Activated T-cell treated with anti-CD3 and anti-CD28 coated beads for 24 hours (primary cell): ENCODE measurements at regions not wholly inside any gene's neighbourhood (a gene's known extent, or its start where the extent isn't known, plus 50 kb on each side); places are given as distances from the start of the nearest gene placed in this dataset.

Experiments
- DNase-seq: peaks from one replicate; pipeline ENCODE4 v3.0.0-alpha.2; 2020; ENCODE audit warnings: low read depth

DNA sequence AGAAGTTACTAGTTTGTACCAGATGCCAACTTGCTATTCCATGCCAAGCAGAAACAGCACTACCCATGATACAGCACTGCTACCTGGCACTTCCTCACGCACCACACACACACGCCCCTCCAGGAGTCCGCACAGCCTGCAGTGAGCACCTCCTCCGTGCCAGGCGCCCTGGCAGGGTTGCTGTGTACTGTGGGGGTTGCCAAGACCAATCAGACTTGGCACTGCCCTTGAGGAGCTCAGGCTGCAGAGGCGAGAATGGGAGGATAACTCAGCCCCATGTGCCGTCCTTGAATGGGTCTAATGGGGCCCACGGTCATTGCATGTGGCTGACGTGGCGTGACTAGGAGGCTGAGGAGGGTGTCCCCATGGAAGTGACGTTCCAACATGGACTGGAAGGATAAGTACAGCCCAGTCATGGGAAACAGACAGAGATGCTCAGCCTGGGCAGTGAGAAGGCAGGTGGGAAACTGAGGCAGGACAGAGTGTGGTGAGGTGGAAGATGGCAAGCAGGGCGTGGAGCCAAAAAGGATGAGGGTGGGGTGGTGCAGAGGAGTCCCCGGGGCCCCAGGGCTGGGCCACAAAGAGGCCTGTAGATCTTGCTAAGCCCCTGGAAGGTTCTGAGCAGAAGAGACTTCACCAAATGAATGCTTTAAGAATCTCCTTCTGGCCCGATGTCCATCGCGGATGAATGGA, 65.3 kb upstream of the C14orf180 start:
- DNase-seq, result no peak

DNA sequence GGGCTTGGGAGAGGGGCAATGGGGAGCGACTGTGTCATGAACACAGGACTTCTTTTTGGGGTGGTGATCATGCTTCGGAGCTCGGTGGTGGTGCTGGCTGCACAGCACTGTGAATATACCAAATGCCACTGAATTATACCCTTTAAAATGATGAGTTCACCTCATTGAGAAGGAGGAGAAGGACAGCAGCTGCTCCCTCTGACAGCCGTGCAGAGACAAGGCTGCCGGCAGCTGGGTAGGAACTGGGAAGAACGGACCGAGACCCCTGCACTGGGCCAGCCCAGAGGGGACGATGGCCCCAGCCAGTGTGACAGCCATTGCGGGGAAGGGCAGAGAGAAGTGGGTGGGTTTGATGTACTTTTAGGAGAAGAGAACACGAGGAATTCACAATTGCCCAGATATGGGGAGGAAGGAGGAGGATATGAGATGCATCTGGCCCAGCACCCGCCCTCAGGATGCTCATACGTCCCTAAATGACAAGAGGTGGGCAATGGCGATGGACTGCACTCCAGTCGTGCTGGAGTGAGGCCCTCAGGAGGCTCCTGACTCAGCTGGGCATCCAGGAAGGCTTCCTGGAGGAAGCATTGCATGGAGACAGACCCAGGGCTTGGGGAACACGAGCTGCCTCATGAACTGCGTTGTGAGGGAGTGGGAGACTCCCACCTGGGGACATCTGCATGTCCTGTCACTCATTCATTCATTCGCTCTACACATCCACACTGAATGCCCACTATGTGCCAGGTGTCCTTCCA, 64.3 kb upstream of the C14orf180 start:
- DNase-seq, result no peak

DNA sequence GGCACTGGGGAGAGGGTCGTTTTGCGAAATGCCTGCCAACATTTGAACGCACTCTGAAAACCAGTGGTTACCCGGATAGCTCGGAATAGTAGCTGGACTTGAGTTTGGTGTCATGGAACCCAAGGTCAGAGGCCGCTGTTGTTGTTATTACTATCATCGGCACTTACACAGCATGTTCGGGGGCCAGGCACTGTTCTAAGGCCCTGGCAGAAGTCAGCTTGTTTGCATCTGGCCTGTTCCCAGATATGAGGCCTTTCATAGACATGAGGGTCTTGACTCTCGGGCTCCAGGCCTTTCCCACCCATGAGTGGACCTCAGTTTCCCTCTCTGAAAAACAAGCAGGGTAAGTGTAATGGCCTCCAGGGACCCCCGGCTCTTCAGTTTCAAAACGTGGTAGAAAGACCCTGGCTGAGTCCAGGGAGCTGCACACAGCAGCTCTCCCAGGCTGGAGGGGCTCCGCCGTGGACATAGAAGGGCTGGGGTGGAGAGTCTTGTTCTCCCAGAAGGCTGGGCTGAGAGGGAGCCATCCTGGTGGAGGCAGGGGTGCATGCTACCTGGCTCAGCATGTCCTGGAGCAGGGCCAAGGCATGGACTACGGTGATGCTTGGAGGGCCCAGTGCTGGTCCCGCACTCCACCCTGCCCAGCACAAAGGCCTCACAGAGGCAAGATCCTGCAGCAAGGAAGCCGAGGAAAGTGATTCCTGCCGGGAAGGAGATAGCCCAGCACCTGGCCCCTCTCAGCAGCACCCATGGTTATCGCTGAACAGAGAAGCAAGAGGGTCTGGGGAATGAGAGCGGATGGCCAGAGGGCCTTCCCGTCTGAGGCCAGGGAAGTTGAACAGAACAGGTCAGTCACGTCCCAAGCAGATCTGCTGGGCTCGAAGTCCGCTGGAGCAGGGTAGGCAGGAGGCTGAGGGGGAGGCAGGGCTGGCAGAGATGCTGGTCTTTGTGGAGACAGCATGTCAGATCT, 63.5 kb upstream of the C14orf180 start:
- DNase-seq, result no peak

DNA sequence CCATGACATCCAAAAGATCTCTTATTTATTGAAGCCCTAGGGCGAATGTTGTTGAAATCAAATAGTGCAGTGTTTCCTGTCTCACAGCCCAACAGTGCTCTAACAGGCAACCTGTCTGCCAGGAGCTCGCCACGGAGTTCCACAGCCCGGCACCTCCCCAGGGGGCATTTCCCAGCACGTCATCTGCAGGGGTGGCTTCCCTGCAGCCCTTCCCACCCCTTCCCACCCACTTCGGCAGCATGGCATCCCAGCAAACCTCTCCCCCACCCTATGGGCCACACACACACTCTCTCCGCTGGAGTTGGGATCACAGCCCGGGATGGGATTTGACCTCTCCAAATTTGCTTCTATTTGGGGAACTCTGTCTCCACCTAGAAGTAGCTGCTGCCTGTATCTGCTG, 62.7 kb upstream of the C14orf180 start:
- no peak for DNase-seq

DNA sequence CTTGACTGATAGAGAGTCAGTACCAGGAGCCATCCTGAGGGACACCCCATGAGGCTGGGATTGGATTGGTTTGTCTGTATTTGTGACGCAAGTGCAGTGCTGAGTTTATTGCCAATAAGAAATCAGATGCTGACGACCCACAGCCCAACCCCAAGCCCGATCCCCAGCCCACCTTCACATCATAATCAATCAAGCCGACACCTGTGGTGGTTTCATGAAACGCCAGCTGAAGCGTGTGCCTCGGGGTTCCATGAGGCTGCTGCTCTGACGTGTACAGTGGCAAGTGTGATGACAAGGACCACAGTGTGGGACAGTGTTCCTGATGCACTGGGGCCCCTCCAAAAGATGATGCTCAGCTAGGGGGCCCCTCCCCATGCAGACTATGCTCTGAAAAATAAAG, 62.1 kb upstream of the C14orf180 start:
- DNase-seq, result no peak

DNA sequence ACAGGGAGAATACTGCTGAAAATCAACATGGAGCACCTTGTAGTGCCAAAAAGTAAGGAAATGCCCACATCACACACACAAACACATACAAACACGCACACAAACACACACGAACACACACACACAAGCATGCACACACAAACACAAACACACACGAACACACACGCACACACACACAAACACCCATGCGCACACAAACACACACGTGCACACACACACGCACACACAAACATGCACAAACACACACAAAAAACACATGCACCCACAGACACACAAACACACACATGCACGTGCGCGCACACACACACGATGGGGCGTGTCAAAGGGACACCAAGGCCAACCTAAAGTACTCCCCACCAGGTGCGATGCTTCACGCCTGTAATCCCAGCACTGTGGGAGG, 61.7 kb upstream of the C14orf180 start:
- DNase-seq, result no peak

DNA sequence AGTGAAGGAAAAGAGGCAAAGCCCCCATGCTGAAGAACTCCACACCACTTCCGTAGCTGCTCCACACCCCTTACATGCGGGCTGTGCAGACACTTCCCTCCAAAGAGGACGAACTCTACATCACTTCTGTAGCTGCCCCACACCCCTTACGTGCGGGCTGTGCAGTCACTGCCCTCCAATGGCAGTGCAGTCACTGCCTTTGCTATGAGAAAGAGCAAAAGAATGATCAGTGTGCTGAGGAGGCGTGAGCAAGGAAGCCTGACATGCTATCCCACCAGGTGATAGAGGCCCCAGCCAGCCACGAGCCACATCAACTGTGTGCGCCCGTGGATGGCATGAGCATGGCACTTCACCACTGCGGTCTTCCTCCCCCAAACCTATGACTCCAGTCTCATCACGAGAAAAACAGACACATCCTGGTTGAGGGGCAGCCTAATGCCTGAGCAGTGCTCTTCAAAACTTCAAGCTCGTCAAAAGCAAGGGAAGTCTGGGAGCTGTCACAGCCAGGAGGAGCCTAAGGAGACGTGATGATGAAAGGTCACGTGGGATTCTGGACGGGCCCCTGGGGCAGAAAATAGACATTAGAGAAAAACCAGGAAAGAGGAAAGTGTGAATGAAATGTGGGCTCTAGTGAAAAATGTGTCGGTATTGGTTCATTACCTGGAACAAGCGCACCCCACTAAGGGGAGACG, 60.8 kb upstream of the C14orf180 start:
- DNase-seq, result no peak

DNA sequence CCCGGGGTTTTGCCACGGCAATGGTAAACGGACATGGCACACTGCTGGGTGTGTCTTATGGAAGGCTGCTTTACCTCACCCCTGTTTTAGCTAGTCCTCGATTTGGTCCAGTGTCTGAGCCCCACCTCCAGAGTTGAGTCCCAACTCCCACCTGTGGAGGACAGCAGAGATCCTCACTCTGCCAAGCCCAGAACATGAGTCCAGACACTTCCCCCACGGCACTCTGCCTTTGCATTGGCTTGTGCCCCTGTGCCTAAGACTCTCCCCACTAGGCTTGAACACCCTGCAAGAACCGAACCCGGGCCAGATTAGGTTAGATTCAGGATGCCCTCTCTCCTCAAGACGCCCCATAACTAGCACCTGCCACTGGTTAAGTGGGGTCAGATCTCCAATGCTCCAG, 59.8 kb upstream of the C14orf180 start:
- no peak for DNase-seq

DNA sequence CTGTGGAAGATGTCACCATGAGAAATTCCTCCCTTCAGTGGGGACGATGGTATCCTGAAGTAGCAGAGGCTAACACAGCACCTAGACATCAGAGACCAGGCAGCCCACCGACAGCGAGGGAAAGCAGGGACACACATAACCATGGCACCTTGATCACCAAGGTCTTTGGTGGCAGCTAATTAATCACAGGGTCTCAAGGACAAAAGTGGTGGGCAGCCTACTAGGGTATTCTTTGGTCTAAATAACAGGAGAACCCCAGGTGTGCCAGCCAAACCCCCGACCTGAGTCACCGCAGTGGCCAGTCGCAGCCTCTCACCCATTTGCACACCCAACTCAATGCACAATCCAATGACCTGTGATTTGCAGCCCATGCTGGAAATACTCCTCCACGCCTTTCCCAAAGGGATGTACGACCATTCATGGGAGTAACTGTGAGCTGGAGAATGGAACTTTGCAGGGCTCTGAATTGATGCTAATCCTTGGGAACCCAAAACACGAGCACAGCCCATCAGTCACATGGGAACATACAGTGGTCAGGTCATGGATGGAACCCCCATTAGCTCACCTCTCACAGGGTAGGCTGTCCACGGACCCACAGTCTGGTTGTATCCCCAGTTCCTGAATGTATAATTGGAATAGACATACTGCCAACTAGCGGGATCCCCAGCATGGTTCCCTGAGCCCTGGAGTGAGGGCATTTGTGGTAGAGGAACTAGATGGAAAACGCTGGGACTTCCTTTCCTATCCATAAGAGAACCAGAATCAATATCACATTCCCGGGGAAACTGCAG, 58.7 kb upstream of the C14orf180 start:
- no peak for DNase-seq

DNA sequence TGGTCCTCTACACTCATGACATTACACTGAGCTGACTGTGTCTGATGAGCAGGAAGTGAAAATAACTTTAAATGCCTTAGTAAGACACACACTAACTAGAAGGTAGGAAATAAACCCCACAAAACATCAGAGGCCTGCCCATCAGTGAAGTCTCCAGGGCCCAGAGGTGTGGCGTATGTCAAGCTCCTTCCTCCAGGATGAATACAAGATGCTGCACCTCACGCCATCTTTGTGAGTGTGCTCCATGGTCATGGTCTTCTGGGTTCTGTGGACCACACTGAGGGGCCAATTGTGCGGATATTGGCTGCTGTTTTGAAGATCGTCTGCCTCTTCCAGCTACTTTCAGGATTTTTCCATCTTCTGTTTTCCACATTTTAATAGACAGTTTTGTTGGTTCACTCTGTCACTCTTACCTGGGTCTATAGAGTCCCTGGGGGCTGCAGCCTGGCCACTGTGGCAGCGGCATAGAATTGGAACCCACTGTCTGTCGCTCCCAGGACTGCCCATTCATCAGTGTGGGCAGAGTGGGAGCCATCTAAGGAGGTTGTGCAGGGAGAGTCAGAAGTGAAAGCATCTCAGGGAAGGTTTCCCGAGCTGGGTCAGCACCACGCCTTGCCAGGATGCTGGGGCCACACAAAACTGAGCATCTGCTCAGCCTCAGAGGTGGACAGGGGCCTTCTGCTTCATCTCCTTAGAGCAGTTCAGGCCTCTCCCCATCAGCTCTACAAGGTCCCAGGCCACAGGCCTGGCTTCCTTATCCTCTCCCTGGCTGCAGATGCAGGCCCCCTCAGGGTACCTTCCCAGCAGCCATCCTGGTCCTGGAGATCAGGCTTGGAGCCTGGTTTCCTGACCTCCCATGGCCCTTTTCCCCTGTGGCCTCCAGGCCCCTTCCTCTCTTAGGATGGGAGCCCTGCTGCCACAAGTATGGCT, 57.5 kb upstream of the C14orf180 start:
- DNase-seq, result no peak

DNA sequence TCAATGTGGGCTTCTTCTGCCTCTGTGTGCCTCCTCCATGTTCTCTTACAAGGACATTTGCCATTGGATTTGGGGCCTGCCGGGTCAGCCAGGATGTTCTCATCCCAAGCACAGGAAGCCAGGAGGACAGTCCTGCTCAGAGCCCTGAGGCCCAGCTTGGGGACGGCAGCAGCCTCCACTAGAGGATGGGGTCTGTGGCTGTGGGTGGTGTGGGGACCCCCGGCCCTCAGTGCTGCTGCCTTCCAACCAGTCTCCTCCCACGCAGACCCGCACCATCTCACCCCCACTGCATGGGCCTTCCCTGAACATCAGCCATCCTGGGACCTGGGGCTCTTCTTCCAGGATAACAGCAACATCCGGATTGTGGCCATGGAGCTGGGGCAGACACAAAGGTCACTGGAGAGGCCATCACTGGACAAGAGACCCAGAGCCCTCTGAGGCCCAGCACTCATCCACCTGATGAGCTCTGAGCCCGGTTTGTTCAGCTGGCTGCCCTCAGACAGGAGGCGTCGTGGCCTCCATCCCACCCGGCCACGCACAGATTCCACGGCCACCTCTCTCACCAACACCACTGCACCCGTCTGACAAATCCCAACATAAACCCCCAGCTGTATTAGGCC, 56.5 kb upstream of the C14orf180 start:
- DNase-seq, result no peak

DNA sequence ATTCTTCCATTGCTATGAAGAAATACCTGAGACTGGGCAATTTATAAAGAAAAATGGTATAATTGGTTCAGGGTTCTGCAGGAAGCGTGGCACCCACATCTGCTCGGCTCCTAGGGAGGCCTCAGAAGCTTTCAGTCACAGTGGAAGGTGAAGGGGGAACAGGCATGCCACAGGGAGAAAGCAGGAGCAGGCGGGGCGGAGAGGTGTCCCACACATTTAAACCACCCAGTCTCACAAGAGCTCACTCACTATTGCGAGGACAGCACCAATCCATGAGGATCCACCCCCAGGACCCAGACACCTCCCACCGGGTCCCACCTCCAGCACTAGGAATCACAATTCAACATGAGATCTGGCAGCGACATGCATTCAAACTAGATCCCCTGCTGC, 56.0 kb upstream of the C14orf180 start:
- no peak for DNase-seq

DNA sequence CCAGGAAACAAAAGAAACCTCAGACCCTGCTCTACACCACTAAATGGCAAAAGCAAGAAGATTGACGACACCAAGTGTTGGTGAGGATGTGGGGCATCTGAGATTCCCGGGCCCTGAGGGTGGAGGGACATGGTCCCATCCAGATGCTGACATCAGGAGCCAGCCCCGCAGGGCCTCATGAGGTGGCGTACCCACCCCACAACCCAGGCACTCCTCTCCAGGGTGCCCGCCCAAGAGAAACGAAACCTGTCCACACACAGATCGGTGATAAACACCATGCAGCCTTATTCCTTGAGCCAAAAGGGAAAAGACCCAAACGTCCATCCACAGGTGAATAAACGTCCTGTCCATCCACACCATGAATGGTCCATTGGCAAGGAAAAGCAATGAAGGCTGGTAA, 54.8 kb upstream of the C14orf180 start:
- DNase-seq, result no peak

DNA sequence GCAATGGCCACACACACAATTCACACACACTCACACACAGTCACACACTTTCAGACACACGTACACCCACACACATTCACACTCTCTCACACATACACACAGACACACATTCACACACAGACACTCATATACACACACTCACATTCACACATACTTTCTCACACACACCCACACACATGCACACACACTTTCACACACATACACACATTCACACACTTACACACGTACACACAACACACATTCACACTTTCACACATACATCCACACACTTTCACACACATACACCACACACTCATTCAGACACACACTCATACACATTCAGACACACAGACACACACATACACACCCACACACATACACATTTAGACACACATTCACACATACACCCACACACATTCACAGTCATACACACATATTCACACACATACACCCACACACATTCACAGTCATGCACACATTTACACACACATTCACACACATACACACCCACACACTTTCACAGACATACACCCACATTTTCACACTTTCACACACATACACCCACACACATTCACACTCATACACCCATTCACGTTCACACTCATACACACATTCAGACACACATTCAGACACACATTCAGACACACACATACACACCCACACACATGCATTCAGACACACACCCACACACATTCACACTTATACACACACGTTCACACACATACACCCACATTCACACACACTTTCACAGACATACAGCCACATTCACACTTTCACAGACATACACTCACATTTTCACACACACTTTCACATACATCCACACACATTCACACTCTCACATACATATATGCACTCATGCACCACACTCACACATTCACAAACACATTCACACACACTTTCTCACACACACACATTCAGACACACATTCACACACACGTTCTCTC, 52.6 kb upstream of the C14orf180 start:
- no peak for DNase-seq

DNA sequence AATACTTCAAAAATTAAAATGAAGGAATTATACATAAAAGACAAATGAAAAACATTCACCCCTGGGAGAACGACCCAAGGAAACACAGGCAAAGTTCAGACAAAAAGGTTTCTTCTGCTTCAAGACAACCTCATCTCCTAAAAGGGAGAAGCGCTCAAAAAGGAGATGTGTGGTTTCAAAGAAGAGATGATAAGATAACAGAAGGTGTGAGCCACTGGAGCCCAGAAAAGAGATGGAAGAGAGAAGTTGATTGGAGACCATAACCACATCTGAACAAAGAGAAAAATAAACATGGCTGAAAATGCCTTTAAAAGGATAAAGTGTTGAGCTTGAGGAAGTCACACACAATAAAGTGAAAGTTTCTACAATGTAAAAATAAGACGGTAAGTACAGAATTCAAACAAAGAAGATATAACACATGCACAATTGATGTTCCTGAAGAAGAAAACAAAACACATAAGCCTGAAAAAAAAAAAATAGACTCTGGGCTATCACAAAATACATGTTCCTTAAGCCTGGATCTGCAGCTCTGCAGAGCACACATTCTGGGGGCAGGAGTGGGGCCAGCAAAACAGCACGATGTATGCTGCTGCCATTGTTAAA, 51.6 kb upstream of the C14orf180 start:
- DNase-seq, result no peak

DNA sequence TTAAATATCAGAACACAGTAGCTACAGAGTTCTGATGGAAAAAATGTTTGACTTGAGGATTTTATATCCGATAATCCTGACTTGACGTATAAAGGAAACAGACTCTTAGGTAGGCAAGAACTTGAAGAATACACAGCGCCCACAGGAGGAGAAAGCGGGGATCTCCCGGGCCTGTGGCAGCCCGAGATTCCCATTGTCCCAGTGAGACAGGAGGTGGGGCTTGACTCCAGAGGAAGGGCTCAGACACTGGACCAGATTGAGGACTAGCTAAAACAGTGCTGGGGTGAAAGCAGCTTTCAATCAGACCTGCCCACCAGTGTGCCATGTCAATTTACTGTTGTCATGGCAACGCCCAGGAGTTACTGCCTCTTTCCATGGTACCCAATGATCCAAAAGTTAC, 51.1 kb upstream of the C14orf180 start:
- no peak for DNase-seq
